GM18868 (cell line): ENCODE measurements at regions not wholly inside any gene's neighbourhood (a gene's known extent, or its start where the extent isn't known, plus 50 kb on each side); places are given as distances from the start of the nearest gene placed in this dataset.

Source experiments
- ATAC-seq: cut with Tn5 transposase; IDR thresholded peaks from one replicate; pipeline ENCODE4 v1.9.1; 2021; ENCODE audit warnings: mild to moderate bottlenecking, moderate library complexity; ENCODE audit not compliant: unreplicated experiment

DNA sequence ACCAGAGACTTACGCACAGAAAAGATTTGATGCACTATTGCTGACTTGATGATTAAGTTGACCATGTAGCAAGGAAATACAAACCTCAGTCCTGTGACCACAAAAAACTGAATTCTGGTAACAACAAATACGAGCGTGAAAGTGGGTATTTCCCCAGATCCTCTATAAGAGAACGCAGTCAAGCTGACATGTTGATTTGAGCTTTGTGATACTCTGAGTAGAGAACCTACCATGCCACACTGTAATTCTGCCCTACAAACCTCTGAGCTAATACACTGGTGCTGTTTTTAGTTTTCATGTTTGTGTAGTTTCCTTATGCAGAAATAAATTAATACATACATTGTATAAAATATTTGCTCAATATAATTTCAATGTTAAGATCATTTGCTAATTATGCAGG lies 565.6 kb upstream of the EPHA5 start:
- ATAC-seq = no peak

DNA sequence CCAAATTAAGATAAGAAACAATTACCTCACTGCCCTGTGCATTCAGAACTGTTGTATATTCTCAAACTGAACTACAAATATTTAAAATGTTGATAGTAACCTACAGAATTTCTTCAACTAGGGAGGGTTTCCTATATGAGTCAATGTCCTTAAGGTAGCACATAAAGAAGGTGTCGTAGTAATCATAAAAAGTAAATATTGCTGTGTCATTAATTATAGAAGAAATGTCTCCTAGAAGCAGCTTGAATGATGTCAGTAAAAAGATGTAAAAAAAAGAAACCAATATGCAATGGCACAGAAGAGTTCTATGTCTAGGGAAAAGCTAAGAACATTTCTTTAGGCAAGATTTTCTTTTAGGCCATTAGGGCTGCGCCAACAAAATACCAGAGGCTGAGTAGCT lies 559.6 kb upstream of the EPHA5 start:
- no peak for ATAC-seq

DNA sequence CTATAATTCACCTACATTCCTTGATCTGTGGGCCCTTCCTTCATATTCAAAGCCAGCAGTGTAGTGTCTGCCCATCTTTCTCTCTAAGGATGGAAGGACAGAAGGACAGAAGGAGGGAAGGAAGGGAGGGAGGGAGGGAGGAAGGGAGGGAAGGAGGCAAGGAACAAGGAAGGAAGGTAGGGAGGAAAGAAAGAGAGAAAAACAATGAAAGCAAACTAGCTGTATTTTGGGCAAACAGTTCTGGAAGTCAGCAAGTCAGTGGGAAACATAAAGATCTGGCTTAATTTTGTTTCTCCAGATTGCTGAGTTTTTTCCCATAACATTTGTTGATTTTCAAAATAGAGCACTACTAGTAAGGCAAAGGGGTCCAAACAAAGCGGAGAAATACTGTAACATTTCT lies 555.2 kb upstream of the EPHA5 start:
- ATAC-seq = no peak

DNA sequence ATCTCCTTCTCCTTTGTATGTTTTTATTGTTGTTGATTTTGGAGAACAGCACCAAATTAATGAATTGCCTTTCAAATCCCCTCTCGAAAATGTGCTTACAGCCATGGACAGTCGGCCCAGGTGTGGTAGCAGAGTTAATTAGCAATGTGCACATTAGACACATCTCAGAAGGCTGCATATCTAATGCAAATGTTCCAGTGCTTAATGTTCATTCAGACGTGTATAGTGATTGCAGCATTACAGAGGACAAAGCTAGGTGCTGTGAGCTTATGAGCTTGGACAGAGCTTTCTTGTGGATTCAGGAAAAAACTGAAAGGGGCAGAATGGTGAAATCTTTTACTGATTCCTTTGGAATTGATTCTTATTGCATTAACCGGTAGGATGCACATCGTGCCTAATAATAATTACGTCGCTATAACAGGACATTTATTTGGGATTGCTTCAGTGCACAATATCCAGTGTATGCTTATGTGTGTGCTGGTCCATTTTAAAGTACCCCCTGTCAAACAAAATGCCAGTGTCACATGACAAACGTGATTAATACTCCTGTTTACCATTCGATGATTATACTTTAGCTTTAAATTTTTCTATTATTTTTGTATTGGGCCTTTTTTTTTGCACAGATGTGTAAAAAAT lies 552.9 kb upstream of the EPHA5 start:
- no peak for ATAC-seq

DNA sequence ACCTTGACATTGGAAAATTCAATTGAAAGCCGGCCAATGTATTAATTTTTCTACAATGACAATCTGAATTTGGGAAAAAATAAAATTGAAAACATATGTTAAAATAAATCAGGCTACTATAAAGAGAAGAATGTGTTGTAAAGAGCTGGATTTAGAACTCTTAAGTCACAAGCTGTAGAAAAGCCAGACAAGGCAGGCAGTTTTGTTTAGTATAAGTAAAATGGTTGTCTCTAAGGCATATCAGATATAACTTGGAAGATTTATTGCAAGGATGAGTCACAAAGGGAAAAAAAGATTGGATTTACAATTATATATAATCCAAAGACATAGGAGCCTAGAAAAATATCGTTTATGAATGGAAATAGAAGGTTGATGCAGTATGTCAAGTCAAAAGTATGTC lies 549.1 kb upstream of the EPHA5 start:
- no peak for ATAC-seq

DNA sequence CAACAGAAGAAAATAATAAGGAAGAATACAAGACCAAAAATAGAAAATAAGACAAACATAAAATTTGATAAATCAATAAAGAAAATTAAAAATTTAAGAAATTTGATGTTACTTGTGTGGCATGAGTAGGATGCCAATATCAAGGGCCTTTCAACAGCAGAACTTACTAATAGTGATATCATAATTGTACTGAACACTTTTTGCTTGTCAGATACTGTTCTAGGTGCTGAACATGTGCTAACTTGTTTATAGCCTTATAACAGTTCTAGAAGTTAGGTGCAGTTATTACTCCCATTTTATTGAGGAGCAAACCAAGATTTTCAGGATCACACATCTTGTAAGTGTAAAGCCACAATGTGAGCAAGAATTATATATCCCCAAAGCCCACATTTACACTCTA lies 546.0 kb upstream of the EPHA5 start:
- ATAC-seq = no peak

DNA sequence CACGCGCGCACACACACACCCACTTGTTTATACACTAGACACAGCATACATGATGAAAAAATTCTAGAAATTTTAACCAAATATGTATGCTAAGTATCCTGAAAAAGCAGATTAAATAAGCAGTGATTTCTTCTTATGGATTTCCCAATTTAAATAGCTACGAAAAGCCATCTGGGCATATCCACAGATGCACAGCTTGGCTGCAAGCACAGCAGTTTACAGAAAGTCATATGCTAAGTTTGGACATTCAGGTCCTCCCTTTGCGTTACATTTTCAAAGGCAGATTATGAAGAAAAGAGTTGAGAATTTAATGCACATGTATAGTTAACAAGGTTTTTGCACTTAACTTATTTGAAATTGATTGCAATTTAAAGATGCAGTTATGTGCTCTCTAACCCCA lies 542.2 kb upstream of the EPHA5 start:
- no peak for ATAC-seq

DNA sequence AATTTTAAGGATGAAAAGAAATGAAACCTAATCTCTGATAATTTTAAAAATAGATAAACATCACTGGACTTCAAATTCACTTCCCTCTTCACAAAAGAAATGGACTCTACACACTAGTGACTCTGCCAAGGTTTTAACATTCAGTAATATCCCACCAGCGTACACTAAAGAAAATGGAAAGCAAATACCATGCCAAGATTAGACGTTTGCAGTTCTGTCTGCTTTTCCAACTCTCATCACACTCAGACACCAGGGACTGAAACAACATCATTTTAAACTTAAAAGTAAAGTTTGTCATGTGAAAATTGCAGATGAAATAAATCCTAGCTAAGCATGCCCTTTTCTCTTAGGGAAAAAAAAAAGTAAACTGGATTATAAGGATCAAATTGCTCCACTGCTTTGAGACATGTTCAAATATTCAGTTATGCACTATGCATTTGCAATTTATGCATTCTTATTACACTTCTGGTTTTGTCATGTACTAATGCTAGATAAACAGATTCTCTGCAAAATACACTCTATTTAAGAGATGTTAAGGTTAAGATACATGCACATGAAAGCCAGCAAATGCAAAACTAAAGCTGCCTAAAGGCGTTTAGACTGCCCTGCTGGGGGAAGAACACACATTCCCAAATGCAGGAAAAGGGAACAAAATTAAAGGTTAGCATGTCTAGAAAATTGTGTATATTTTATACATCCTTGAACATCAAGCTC lies 534.4 kb upstream of the EPHA5 start:
- ATAC-seq = no peak

DNA sequence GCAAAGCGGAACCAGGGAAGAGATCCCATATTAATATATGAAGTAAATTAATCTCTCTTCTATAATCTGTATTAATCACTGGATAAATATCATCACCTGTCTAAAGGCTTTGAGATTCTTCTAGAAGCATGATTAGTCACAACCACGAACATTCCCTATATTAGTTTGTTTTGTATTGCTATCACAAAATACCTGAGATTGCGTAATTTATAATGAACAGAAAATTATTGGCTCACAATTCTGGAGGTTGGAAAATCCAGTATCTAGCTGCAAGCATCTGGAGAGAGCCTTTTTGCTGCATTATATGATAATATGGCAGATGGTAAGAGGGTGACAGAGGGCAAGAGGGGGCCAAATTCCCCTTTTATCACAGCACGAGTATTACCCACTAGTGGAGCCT lies 532.6 kb upstream of the EPHA5 start:
- ATAC-seq = no peak

DNA sequence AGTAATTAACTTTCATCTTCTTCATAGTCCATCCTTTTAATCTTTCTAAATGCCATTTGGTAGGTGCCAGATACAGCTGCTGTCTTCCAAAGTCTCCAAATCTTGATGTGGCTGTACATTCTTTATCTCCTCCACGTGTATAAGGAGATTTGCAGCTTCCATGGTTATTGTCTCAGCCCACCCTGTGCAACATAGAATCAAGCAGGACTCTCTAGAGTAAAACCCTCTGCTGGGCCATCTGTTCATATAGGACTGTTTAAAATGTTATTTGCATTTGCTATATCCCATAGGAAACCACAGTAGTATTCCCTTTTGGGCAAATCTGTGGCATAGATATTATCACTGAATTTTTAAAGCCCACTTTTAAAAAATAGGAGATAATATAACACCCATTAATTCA lies 527.2 kb upstream of the EPHA5 start:
- ATAC-seq = no peak

DNA sequence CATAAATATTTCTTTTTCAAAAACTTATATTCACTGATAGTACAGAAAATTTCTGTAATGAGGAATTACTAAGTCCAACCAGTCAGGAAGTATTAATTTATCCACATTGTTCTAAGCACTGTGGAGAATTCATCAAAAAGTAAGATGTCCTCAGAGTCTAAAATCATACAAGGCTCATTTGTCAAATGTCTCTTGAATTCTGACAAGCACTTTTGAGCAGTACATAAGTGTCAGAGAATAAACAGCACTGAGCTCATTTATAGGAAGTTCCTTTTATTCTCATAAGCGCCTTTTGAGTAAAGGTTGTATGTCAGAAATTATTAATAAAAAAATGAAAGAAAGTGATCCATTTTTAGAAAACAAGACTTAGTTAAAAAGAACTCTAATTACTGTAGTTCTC lies 523.2 kb upstream of the EPHA5 start:
- no peak for ATAC-seq

DNA sequence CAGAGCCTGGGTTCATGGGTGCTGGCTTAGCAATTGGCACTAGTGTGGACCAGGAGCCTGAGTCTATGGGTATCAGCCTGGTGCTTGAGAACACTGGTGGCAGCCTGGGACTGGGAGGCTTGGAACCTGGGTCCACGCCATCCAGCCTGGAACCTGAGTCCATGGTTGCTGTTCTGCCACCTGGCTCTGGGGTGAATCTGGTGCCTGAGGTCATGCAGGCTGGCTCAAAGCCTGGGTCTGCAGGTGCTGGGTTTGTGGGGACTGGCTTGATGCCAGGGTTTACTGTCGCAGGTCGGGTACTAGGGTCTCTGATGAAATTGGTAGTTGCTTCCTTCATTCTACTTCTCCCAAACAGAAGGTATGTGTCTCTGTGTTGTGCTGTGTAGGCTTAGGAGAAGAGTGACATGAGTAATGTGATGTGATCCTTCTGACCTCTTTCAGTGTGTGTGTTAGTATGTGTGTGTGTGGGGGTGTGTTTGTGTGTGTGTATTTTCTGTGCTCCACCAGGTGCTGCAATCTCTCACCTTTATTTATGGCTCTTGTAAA lies 517.0 kb upstream of the EPHA5 start:
- ATAC-seq = no peak

DNA sequence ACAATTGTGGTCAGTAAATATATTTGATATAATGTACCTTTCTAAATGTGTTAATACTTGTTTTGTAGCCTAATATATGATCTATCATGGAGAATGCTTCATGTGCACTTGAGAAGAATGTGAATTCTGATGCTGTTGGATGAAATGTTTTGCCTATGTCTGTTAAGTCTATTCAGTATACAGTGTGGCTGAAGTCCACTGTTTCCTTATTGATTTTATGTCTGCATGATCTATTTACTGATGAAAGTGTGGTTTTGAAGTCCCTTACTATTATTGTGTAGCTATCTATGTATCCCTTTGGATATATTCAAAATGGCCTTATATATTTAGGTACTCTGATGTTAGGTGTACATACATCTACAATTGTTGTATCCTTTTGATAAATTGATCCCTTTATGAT lies 515.8 kb upstream of the EPHA5 start:
- ATAC-seq = no peak

DNA sequence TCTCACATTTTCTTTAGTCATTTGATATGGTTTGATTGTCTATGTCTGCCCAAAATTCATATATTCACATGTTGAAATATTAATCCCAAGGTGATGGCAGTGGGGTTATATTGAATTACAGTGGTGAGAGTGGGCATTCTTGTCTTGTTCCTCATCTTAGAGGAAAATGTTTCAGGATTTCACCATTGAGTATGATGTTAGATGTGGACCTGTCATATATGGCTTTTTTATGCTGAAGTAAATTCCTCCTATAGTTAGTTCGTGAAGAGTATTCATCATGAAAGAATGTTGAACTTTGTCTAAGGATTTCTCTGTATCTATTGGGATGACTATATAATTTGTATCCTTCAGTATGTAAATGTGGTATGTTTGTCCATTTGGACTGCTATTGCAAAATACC lies 512.3 kb upstream of the EPHA5 start:
- no peak for ATAC-seq

DNA sequence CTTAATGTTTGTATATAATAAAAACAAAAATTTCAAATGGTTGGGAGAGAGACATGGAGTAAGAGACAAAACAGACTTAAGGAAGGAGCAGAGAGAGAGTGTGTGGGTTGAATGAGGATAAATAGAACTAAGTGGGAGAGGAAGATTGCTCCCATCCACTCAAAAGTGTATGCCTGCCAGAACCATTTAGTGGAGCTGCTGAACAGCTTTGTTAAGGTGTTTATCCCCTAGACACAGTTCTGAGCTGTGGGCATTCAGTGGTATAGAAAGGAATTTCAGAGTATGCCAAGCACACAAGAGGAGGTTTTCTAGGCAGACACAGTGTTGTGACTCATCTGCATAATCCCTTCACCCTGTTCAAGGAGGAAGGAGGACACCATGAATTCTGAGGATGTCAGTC lies 508.6 kb upstream of the EPHA5 start:
- ATAC-seq = no peak

DNA sequence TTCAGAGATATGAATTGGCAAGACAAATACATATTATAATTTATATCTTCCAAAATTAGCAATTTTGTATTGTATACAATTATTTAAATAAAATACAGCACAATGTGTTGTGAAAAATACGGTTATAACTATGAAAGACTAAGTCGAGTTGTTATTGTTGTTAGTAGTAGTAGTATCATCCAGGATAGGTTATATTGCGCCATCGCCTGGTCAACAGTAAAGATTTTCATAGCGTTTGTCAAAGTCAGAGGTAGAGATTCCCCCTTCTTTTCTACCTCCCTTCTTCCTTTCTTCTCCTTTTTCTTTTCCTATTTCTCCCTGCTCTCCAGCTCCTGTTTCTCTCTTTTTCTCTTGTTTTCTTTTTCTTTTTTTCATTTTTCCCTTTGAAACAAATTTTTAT lies 499.1 kb upstream of the EPHA5 start:
- no peak for ATAC-seq

DNA sequence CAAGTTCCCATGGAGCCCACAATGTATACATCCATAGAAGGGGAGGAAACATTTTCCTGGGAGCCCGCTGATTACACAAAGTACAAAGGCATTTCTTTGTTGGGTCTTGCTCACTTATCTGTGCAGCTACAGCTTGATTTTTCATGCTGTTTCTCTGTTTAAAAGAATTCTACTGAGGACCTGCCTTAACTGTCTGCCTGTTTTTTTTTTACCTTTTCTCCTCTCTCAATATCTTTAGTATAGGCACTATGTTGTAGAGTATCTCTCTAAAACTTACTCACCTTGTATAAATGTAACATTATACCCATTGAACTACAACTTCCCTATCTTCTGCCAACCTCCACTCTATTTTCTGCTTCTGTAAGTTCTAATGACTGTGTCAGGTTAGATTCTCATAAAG lies 494.6 kb upstream of the EPHA5 start:
- ATAC-seq = no peak

DNA sequence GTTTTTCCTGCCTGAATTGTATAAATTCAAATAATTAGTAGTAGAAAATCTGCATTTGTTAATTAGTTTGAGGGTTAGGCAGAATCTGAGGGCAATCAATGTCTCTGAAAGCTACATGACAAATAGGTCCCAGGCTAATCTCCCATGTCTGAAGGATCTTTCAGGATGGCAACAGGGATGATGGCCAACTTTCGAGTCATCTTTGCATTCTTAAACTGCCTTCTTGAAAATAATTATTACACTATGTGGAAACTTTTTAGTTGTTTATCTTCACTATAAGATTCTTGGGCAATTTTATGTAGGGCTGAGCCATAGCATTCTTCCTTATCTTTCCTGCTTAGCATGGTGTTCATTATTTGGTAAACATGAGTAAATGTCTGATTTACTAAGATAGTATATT lies 490.3 kb upstream of the EPHA5 start:
- no peak for ATAC-seq

DNA sequence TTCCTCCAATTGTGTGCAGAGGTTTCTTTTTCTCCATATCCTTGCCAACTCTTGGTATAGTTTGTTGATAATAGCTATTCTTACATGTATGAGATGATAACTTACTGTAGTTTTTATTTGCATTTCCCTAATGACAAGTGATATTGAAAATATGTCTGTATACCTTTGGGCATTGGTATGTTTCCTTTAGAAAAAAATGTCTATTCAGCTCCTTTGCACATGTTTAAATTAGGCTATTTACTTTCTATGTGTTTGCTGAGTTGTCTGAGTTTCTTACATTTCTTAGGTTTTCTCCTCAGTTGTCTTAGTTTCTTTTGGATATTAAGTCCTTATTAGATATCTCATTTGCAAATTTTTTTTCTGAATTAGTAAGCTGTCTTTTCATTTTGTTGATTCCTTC lies 487.3 kb upstream of the EPHA5 start:
- no peak for ATAC-seq

DNA sequence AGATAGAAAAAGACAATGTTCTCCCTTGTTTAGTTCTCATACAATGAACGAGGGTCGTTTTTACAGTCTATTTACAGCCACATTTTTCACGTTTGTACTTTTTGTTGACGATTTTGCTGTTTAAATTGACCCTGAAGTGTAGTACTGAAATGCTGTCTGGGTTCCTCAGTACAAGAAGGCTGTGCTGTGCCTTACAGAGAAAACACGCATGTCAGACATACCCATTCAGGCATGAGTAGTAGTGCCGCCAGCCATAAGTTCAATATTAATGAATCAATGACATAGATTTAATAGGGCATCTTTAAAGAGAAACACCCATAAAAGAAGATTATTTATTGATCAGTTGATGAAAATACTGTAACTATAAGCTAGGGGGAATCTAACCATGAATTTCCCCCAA lies 459.8 kb upstream of the EPHA5 start:
- ATAC-seq = no peak

DNA sequence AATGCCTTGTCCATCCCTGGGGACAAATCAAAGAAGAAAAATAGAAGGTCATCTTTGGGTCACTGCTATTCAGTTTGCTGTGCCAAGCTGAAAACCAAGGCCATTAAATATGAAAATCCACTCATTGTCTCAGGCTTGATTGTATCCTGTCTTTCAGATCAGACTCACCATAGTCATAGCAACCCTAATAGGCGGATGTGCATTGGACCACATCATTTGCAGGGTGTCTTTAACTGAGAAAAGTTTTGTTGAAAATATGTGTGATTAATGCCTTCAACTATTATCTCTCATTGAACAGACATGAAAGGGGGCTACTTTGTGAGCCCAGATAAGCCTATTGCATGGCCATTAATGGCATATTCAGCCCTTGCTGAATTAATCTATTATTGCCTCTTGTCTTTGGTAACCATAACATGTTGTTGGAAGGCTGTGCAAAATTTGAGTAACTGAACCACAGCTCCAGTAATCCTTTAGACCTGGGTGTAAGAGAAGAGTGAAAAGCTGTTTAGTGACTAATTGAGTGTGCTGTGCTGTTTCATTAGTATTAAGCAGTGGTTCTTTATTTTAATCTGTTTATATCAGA lies 453.6 kb upstream of the EPHA5 start:
- ATAC-seq = no peak

DNA sequence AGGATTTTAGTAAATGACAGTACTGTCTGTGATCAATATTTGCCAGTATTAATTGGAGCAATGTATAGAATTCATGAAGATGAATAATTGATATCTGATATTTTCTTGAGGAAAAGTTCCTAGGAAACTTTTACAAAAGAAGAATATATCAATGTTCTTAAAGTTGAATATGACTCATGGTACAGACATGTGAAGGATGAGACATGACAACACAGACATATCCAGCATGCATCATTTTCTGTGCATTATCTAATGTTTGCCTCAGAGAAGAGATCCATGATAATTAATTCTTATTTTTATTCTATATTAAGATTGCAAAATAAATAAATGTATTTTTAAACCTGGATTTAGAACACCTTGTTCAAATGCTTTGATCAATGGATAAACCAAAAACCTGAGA lies 452.9 kb upstream of the EPHA5 start:
- no peak for ATAC-seq
